NB4 (cell line): ENCODE measurements at regions not wholly inside any gene's neighbourhood (a gene's known extent, or its start where the extent isn't known, plus 50 kb on each side); places are given as distances from the start of the nearest gene placed in this dataset.

Source experiments
- CTCF ChIP-seq: IDR thresholded peaks from one replicate; pipeline ENCODE4 v1.5.1; 2012; ENCODE audit warnings: low read depth, low read length
- POLR2A ChIP-seq: IDR thresholded peaks from 2 replicates; pipeline ENCODE4 v1.6.1; 2011; ENCODE audit warnings: mild to moderate bottlenecking; ENCODE audit not compliant: insufficient read length; ENCODE audit errors: extremely low read depth

DNA sequence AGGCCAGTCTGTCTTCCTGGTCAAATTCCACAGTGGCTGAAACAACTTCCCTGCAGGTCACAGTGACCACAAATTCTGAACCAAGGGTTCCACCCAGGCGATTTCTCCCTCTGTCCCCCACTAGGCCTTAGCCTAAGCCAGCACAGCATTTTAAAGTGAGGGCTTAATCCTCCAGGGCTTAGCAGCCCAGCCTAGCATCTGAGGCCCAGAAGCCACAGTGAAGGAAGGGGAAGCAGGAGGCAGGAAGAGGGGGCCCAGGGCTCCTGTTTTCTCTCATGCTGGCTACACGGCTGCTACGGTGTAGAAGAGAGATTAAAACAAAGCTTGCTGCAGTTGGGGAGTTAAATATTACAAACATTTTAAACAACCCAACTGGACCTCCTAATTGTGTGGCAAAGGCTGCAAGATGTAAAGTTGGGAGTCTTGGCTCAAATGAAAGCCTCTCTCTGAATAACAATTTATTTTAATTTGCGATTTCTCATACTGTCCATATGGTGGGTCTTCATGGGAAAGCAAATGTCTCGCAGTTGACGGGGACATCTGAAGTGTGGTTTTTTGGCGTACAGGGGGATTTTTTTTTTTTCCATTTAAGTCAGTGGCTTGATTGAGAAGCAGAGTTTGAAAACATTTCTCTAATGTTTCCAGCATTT is 170.8 kb upstream of the RAI2 start:
- no peak for TF ChIP-seq CTCF
- TF ChIP-seq POLR2A, result no peak
